GM21515 (cell line): ENCODE measurements at regions not wholly inside any gene's neighbourhood (a gene's known extent, or its start where the extent isn't known, plus 50 kb on each side); places are given as distances from the start of the nearest gene placed in this dataset.

ENCODE experiments used
- ATAC-seq: cut with Tn5 transposase; IDR thresholded peaks from one replicate; pipeline ENCODE4 v1.9.1; 2021; ENCODE audit not compliant: unreplicated experiment

GRCh38 chr14:85301506-85301905 is 228.4 kb upstream of the FLRT2 start:
- ATAC-seq: no peak

- ATAC-seq: no peak
These were observed 223.9 kb upstream of the FLRT2 start for GRCh38 chr14:85306024-85306423.

- no peak for ATAC-seq
These were observed 221.2 kb upstream of the FLRT2 start for GRCh38 chr14:85308531-85309300.

GRCh38 chr14:85310491-85311272 is 219.3 kb upstream of the FLRT2 start:
- ATAC-seq: no peak

- no peak for ATAC-seq
These were observed 216.3 kb upstream of the FLRT2 start for GRCh38 chr14:85313560-85314207.

GRCh38 chr14:85315290-85315689 is 214.7 kb upstream of the FLRT2 start:
- no peak for ATAC-seq

GRCh38 chr14:85315733-85316290 is 214.1 kb upstream of the FLRT2 start:
- no peak for ATAC-seq

- ATAC-seq: no peak
These were observed 213.1 kb upstream of the FLRT2 start for GRCh38 chr14:85316701-85317410.

- no peak for ATAC-seq
These were observed 212.4 kb upstream of the FLRT2 start for GRCh38 chr14:85317491-85318021.

GRCh38 chr14:85319101-85319500 is 210.8 kb upstream of the FLRT2 start:
- no peak for ATAC-seq

- no peak for ATAC-seq
These were observed 209.8 kb upstream of the FLRT2 start for GRCh38 chr14:85319998-85320630.

- no peak for ATAC-seq
These were observed 204.6 kb upstream of the FLRT2 start for GRCh38 chr14:85325134-85326017.

- no peak for ATAC-seq
These were observed 197.5 kb upstream of the FLRT2 start for GRCh38 chr14:85332401-85332800.

- ATAC-seq: no peak
These were observed 196.6 kb upstream of the FLRT2 start for GRCh38 chr14:85333313-85333712.

- no peak for ATAC-seq
These were observed 196.1 kb upstream of the FLRT2 start for GRCh38 chr14:85333841-85334240.

- no peak for ATAC-seq
These were observed 195.6 kb upstream of the FLRT2 start for GRCh38 chr14:85334316-85334715.

- no peak for ATAC-seq
These were observed 193.7 kb upstream of the FLRT2 start for GRCh38 chr14:85336257-85336656.

GRCh38 chr14:85336817-85337216 is 193.1 kb upstream of the FLRT2 start:
- ATAC-seq: no peak

GRCh38 chr14:85338895-85339294 is 191.0 kb upstream of the FLRT2 start:
- ATAC-seq: no peak
